Stimulated activated CD4-positive, alpha-beta T cell treated with anti-CD3 and anti-CD28 coated beads, Interleukin-2, amount 100 ng/mL, for 48 hours (primary cell): ENCODE measurements at regions not wholly inside any gene's neighbourhood (a gene's known extent, or its start where the extent isn't known, plus 50 kb on each side); places are given as distances from the start of the nearest gene placed in this dataset.
A peak's percentile ranks its signal among the peaks of the same experiment; 100 is the strongest.

ENCODE experiments used
- DNase-seq, 2 donors: peaks; one replicate each; pipeline ENCODE4 v3.0.0-alpha.2; 2020

- no peak for DNase-seq
Observed at GRCh38 chr2:172153156-172153555, 50.5 kb upstream of the DLX2 start.

- DNase-seq: no peak
Observed at GRCh38 chr2:172153757-172154156, 51.1 kb upstream of the DLX2 start.

GRCh38 chr2:172155752-172156151, 53.1 kb upstream of the DLX2 start:
- DNase-seq: no peak

- no peak for DNase-seq
Observed at GRCh38 chr2:172160839-172161238, 58.1 kb upstream of the DLX2 start.

GRCh38 chr2:172162225-172162733, 59.6 kb upstream of the DLX2 start:
- no peak for DNase-seq

- no peak for DNase-seq
Observed at GRCh38 chr2:172162739-172163336, 60.1 kb upstream of the DLX2 start.

GRCh38 chr2:172168917-172169346, 66.2 kb upstream of the DLX2 start:
- no peak for DNase-seq

- DNase-seq: no peak
Observed at GRCh38 chr2:172169611-172170010, 66.9 kb upstream of the DLX2 start.

GRCh38 chr2:172172513-172173173, 69.9 kb upstream of the DLX2 start:
- DNase-seq: peak; percentile 54 to 60

GRCh38 chr2:172173174-172173706, 70.5 kb upstream of the DLX2 start:
- DNase-seq: no peak

- DNase-seq: no peak
Observed at GRCh38 chr2:172177581-172177980, 74.9 kb upstream of the DLX2 start.

GRCh38 chr2:172177996-172178395, 75.3 kb upstream of the DLX2 start:
- DNase-seq: no peak

- DNase-seq: peak in 1 of 2 donors; percentile 8
Observed at GRCh38 chr2:172179045-172179701, 76.5 kb upstream of the DLX2 start.

- DNase-seq: no peak
Observed at GRCh38 chr2:172181840-172182239, 79.1 kb upstream of the DLX2 start.

- DNase-seq: no peak
Observed at GRCh38 chr2:172182624-172183023, 79.9 kb upstream of the DLX2 start.

GRCh38 chr2:172193331-172194089, 90.8 kb upstream of the DLX2 start:
- DNase-seq: no peak

GRCh38 chr2:172195836-172196376, 93.2 kb upstream of the DLX2 start:
- DNase-seq: no peak

- DNase-seq: peak; percentile 22 to 44
Observed at GRCh38 chr2:172196768-172197431, 94.2 kb upstream of the DLX2 start.

GRCh38 chr2:172198361-172198760, 95.7 kb upstream of the DLX2 start:
- DNase-seq: no peak

GRCh38 chr2:172198908-172199307, 96.2 kb upstream of the DLX2 start:
- no peak for DNase-seq

GRCh38 chr2:172200495-172201085, 97.9 kb upstream of the DLX2 start:
- DNase-seq: peak; percentile 28 to 34

GRCh38 chr2:172204309-172204708, 101.6 kb upstream of the DLX2 start:
- no peak for DNase-seq
